ENCODE measurements at regions not wholly inside any gene's neighbourhood (a gene's known extent, or its start where the extent isn't known, plus 50 kb on each side); places are given as distances from the start of the nearest gene placed in this dataset.
"Not testable (repeated sequence)": the region's sequence is repeated elsewhere in the genome, so short reads cannot be mapped to it uniquely, and the experiment has no call there.

DNA sequence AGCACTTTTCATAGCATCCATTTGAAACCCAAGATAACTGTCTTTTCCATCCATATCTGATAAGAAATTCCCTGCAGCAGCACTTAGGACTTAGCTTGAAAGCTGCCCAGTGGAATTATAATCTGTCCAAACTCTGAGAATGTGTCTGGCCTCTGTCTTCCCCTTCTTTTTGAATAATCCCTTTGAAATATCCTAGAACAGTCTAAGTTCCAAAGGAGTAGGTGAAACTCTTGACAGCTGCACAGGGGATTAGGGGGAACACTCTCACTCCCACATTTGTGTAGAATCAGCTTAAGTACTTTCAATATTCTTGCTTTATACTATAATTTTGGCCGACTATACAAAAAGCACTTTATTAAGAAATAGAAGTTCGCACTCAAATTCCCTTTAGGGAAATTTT lies 157.7 kb downstream of the PAPSS1 start:
- no peak for DNase-seq (ENCODE audit: low spot score)

DNA sequence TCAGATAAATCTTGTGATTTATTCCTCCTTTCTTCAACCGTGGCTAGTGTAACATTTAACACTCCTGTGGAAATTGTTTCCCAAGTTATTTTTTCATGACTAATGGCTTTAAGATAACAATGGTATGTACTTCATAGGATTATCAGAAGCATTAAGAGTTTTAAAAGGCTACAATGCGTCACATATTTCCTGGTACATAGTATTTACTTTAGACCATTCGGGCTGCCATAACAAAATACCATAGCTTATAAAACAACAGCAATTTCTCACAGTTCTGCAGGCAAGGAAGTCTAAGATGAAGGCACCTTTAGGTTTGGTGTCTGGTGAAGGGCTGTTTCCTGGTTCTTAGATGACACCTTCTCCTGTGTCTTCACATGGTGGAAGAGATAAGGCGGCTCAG lies 158.6 kb downstream of the PAPSS1 start:
- no peak for DNase-seq (ENCODE audit: low spot score)

- no peak for DNase-seq (ENCODE audit: low spot score)
Observed at GRCh38 chr4:107559653-107560052, 160.4 kb downstream of the PAPSS1 start.

- no peak for DNase-seq (ENCODE audit: low spot score)
Observed at GRCh38 chr4:107552306-107552705, 167.7 kb downstream of the PAPSS1 start.

GRCh38 chr4:107548211-107548905 lies 171.7 kb downstream of the PAPSS1 start:
- DNase-seq (ENCODE audit: low spot score), result no peak

DNA sequence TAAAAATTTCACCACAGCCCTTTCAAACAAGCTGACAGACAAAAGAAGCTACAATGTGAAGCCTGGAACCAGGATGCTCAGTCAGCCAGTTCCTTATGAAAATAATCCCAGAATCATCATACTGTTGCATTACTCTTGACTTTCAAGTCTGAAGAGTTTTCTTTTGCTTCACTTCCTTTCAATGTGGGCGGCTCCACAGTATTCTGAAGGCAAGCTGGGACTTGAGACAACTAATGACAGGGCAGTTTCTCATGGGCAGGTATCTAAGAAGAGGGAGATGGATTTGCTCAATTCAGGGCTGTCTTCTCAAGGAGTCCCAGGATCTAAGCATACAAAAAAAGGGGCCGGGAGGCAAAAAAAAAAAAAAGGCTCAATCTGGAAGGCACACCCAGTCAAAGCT lies 173.4 kb downstream of the PAPSS1 start:
- DNase-seq (ENCODE audit: low spot score), result no peak

GRCh38 chr4:107541511-107541910 lies 178.5 kb downstream of the PAPSS1 start:
- DNase-seq (ENCODE audit: low spot score), result no peak

- no peak for DNase-seq (ENCODE audit: low spot score)
Observed at GRCh38 chr4:107531927-107532326, 188.1 kb downstream of the PAPSS1 start.

GRCh38 chr4:107520368-107520767 lies 199.7 kb downstream of the PAPSS1 start:
- DNase-seq (ENCODE audit: low spot score), result no peak

DNA sequence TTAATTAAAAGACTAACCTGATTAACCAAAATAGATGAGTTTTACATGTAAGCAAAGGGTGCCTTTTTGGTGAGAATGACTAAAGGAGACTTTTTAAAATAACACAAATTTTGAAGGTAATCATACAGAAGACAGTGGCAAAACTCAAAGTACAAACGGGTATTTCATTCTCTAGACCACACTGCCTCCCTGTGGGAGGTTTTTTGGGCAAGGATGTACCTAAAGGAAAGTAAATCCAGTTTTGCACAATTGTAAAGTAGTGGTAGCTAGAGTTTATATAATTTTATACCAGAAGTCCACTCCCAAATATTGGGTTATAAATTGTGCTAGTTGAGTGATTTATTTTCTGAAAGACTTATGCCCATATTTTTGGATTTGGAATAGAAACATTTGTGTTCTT lies 201.0 kb downstream of the PAPSS1 start:
- DNase-seq (ENCODE audit: low spot score), result peak; percentile 32

DNA sequence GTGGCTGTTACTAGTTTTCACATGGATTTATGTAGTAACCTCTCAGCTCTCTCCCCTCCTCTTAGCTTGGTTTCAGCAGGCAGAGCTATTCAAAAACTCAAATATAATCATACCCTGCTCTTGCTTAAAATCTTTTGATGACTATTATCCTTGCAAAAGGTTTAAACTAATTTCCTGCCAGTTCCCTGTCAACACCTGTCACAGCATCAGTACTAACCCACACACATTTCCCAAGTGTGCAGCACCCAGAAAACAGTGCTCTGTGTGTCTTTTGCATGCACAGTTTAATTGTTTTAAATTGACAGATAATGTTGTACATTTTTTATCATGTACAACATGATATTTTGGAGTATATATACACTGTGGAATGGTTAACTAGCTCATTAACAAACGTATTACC lies 202.0 kb downstream of the PAPSS1 start:
- no peak for DNase-seq (ENCODE audit: low spot score)

- DNase-seq (ENCODE audit: low spot score), result no peak
Observed at GRCh38 chr4:107512549-107512948, 207.5 kb downstream of the PAPSS1 start.

DNA sequence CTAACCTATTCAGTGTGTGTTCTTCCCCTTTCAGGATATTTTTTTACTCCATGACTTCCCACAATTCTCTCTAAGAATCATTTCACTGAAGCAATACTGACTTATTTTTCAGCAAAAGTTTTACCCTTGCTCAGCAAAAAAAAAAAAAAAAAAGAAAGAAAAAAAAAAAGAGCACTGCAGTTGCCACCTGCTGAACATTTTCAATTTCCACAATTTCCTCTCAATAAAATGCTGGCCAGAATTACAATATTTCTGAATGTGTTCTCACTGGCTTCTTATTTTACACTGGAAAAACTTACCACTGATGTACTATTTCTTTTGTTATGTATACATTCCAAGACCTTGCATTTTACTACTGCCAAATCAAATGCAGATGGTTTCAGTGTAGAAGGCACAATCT lies 210.4 kb downstream of the PAPSS1 start:
- DNase-seq (ENCODE audit: low spot score), result no peak

GRCh38 chr4:107500551-107500950 lies 219.5 kb downstream of the PAPSS1 start:
- no peak for DNase-seq (ENCODE audit: low spot score)

GRCh38 chr4:107497054-107497453 lies 223.0 kb downstream of the PAPSS1 start:
- no peak for DNase-seq (ENCODE audit: low spot score)

DNA sequence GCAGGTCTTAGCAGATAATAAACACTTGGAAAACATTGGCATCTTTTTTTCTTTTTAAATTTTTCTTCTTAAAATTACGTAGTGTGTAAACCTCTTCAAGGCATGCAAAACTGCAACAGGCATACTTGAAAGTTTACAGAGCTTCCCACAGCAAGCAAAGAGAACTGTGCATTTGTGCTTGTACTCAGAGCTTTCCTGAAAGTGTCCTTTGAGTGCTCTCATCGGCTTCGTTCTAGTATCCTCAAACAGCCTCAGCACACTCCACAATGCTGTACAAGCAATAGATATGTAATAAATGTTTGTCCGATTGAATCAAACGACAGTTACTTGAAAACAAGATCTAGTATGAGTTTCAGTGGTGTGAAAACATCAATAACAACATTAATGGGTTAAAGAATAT lies 227.5 kb downstream of the PAPSS1 start:
- DNase-seq (ENCODE audit: low spot score), result no peak

- DNase-seq (ENCODE audit: low spot score), result no peak
Observed at GRCh38 chr4:107490116-107490515, 229.9 kb downstream of the PAPSS1 start.

GRCh38 chr4:107483621-107484020 lies 236.4 kb downstream of the PAPSS1 start:
- DNase-seq (ENCODE audit: low spot score), result not testable (repeated sequence)

- no peak for DNase-seq (ENCODE audit: low spot score)
Observed at GRCh38 chr4:107482546-107482945, 237.5 kb downstream of the PAPSS1 start.

DNA sequence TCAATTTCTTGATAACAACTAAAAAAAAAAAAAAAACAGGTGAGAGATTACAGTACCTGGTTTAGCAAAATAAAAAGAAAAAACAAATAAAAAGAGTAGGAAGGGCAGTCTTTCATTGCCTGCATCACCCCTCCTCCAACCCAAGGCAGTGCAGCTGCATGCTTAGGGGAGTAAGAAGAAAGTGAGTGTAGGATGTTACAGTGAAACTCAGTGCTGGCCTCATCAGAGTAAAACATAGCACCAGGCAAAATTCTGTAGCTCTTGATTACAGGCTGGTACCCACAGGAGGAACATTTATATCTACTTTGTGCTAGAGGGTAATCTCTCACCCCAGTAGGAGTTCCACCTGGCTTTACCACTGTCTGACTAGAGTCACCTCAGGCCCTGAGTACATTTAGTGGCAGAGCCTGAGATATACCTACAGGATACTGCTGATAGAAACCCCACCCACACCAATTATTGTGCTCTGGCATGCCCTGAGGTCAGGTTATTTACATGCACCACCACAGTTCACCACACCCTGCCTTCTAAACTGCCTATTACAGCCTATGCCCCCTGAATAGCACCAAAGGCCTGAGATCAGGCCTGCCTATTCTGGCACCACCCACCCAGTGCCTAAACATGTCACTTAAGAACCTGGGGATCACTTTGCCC lies 241.6 kb downstream of the PAPSS1 start:
- DNase-seq (ENCODE audit: low spot score), result no peak

DNA sequence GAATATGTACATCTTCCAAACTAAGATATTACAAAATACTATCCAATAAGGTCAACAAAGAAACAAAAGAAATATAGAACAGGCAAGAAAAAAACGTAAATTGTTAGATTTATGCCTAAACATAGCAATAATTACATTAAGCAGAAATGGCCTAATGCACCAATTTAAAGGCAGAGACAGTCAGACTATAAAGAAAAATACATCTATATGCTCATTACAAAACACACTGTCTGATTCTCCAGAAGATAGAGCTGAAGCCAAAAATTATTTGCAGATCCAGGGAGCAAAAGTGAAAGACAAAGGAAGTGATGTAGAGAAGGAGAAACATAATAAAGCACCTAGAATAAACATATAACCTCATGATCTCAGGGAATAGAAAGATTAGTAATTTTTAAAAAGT lies 246.9 kb downstream of the PAPSS1 start:
- DNase-seq (ENCODE audit: low spot score), result no peak

DNA sequence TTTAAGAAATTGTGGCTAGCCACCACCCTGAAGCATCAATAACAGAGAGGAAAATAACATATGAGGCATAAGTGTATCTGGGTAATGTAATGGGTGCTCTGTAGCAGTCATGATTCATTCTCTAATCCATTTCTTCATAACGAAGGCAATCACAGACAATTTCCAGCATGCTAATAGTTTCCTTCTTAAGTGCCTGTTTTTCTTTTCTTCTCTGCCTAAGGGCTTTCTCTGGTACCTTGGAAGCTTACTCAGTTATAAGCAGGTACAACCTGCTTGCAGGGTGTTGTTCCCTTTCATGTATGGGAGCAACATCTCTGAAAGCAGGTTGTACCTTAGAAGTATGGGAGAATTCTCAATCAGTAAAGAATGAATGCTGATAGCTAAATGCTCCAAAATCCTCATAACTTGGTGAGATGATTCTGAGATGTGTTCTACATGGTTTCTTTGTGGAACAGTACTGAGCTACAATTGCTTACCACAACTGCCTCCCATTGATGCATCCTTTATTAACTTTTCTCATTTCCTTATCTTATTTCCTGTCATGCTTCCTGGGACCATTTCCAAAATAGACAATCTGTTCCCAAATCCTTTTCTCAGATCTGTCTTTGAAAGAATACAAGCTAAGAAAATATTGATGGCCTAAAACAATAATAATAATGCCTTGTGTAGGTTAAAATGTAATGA lies 247.6 kb downstream of the PAPSS1 start:
- no peak for DNase-seq (ENCODE audit: low spot score)

GRCh38 chr4:107470173-107470572 lies 249.9 kb downstream of the PAPSS1 start:
- no peak for DNase-seq (ENCODE audit: low spot score)
